ENCODE measurements at regions not wholly inside any gene's neighbourhood (a gene's known extent, or its start where the extent isn't known, plus 50 kb on each side); places are given as distances from the start of the nearest gene placed in this dataset.

DNA sequence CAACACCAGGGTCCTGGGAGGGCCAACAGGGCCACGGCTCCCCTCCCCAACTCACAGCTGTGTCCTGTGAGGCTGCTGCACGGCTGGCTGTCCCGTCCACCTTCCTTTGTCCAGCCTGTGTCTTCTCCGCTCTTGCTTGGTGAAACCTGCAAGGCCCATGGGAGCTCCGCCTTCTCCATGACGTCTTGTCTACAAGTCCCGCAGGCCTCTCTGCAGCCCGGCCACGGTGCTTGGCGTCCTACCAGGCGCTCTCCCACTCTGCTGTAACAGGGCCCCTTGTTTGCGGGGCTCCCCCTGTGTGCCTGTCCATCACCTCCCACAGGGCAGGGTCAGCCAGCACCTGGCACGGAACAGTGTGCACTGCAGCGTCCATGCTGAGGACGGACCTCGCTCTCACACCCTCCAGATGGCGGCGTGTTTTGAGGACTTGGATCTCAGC is 866.8 kb downstream of the TBC1D22A start:
- no peaks in the 10 kb centered on the region for H3K27me3 ChIP-seq (ENCODE audit: insufficient read depth, low read length)
- H2AFZ ChIP-seq (ENCODE audit: low read depth, low read length, poor library complexity, severe bottlenecking): no peak overlapping the region
- no TSS peak for BruUV-seq (replicated peaks)
- H3K9me3 ChIP-seq (ENCODE audit: control insufficient read depth in 1 of 2, insufficient read depth in 1 of 2, low read depth in 1 of 2, low read length in 2 of 2): peaks cover 4 to 8% of the 10 kb centered on the region in 2 experiments; a peak in 1 of 4 replicates
- H3K79me2 ChIP-seq (ENCODE audit: insufficient read depth, low read length): peaks cover 17% of the 10 kb centered on the region
- no peak overlapping the region for H3K9ac ChIP-seq (ENCODE audit: low read length)
- H3K9me2 ChIP-seq (ENCODE audit: insufficient read depth): no peaks in the 10 kb centered on the region
- no peak for TF ChIP-seq EZH2phosphoT487 (IDR thresholded peaks at IDR 0.05; ENCODE audit: borderline replicate concordance)
- TF ChIP-seq, protein P1, sequence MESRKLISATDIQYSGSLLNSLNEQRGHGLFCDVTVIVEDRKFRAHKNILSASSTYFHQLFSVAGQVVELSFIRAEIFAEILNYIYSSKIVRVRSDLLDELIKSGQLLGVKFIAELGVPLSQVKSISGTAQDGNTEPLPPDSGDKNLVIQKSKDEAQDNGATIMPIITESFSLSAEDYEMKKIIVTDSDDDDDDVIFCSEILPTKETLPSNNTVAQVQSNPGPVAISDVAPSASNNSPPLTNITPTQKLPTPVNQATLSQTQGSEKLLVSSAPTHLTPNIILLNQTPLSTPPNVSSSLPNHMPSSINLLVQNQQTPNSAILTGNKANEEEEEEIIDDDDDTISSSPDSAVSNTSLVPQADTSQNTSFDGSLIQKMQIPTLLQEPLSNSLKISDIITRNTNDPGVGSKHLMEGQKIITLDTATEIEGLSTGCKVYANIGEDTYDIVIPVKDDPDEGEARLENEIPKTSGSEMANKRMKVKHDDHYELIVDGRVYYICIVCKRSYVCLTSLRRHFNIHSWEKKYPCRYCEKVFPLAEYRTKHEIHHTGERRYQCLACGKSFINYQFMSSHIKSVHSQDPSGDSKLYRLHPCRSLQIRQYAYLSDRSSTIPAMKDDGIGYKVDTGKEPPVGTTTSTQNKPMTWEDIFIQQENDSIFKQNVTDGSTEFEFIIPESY (IDR thresholded peaks at IDR 0.05; ENCODE audit: extremely low read depth, insufficient replicate concordance, low read length): no peak
- TF ChIP-seq, protein P2, sequence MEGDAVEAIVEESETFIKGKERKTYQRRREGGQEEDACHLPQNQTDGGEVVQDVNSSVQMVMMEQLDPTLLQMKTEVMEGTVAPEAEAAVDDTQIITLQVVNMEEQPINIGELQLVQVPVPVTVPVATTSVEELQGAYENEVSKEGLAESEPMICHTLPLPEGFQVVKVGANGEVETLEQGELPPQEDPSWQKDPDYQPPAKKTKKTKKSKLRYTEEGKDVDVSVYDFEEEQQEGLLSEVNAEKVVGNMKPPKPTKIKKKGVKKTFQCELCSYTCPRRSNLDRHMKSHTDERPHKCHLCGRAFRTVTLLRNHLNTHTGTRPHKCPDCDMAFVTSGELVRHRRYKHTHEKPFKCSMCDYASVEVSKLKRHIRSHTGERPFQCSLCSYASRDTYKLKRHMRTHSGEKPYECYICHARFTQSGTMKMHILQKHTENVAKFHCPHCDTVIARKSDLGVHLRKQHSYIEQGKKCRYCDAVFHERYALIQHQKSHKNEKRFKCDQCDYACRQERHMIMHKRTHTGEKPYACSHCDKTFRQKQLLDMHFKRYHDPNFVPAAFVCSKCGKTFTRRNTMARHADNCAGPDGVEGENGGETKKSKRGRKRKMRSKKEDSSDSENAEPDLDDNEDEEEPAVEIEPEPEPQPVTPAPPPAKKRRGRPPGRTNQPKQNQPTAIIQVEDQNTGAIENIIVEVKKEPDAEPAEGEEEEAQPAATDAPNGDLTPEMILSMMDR (IDR thresholded peaks at IDR 0.05 in 2 of 3, conservative IDR thresholded peaks at IDR 0.05 in 1 of 3; ENCODE audit: borderline replicate concordance in 1 of 3, insufficient read depth in 1 of 3, low read depth in 2 of 3, low read length in 2 of 3): no peak
- peaks cover 13 to 28% of the 10 kb centered on the region in 2 experiments for H3K4me1 ChIP-seq (ENCODE audit: control insufficient read depth in 1 of 2, insufficient read depth in 2 of 2, low read length in 2 of 2)
- POLR2A ChIA-PET: no interaction called here
- CTCF ChIA-PET: no interaction called here
- DNase-seq (ENCODE audit: low read depth, low spot score) (no peak), ATAC-seq (no peak)
- RAD21 ChIA-PET (ENCODE audit: low non-redundant PET in 1 of 2, low total read pairs in 2 of 2, uncharacterized antibody in 2 of 2, unreplicated experiment in 2 of 2): no interaction called here
- H4K20me1 ChIP-seq (ENCODE audit: insufficient read depth): no peaks in the 10 kb centered on the region
- intact Hi-C loops (cut with micrococcal nuclease): loop anchor here (5.0 kb wide), 2 partner anchors 208 to 863 kb away; no protein-coding TSS in a partner anchor
- H3K4me3 ChIP-seq (replicated peaks in 1 of 2; ENCODE audit: low read depth in 1 of 2, low read length in 2 of 2): no peak overlapping the region
- no peak overlapping the region for H3K27ac ChIP-seq (ENCODE audit: low read depth, low read length)
- no peak overlapping the region for H3K4me2 ChIP-seq (ENCODE audit: low read length)
- no peaks in the 10 kb centered on the region for H3K36me3 ChIP-seq (ENCODE audit: control insufficient read depth in 1 of 2, insufficient read depth in 2 of 2, low read length in 2 of 2)
